HEK293 (cell line): ENCODE measurements at regions not wholly inside any gene's neighbourhood (a gene's known extent, or its start where the extent isn't known, plus 50 kb on each side); places are given as distances from the start of the nearest gene placed in this dataset.

ENCODE experiments used
- SALL2 ChIP-seq: fragments of 450-650 bp; formaldehyde crosslinking; IDR thresholded peaks from 2 replicates; pipeline ENCODE4 v1.5.0; 2017; ENCODE audit warnings: missing biosample characterization, mild to moderate bottlenecking, missing genetic modification characterization, borderline replicate concordance
- ZNF514 ChIP-seq: fragments of 450-650 bp; formaldehyde crosslinking; IDR thresholded peaks from 2 replicates; pipeline ENCODE4 v1.5.1; 2016; ENCODE audit warnings: missing biosample characterization, missing genetic modification characterization
- ZNF561 ChIP-seq: fragments of 450-650 bp; IDR thresholded peaks from 2 replicates; pipeline ENCODE4 v1.5.1; 2018; ENCODE audit warnings: missing biosample characterization, missing genetic modification characterization, borderline replicate concordance
- ZNF596 ChIP-seq: fragments of 450-650 bp; IDR thresholded peaks from 2 replicates; pipeline ENCODE4 v1.5.0; 2018; ENCODE audit warnings: missing biosample characterization, mild to moderate bottlenecking, missing genetic modification characterization, moderate library complexity
- ZNF623 ChIP-seq: fragments of 450-650 bp; formaldehyde crosslinking; IDR thresholded peaks from 2 replicates; pipeline ENCODE4 v1.5.1; 2016; ENCODE audit warnings: missing biosample characterization, missing genetic modification characterization
- ZNF768 ChIP-seq: fragments of 450-650 bp; formaldehyde crosslinking; IDR thresholded peaks from 2 replicates; pipeline ENCODE4 v1.5.1; 2018; ENCODE audit warnings: missing biosample characterization, mild to moderate bottlenecking, missing genetic modification characterization
- TF ChIP-seq, protein P1 (sequence below): fragments of 450-650 bp; formaldehyde crosslinking; IDR thresholded peaks from 2 replicates; pipeline ENCODE4 v1.5.1; 2016; ENCODE audit warnings: missing biosample characterization, missing genetic modification characterization

DNA sequence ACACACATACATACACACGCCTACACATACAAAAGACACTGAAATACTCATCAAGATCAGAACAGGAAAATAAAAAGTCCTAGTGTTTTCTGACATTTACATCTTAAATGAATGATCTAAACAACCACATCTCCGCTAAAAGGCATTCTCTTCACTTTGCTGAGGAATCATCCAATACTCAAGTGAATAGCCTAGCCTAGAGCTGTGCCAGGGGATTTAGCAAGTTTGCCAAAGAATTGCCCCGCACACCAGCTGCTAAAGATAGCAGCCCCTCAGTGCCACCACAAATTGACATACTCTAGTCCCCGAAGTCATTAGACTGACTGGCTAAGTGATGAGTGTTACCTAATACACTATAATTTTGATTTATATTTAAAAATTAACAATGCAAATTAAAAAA is 246.8 kb upstream of the POU3F2 start:
- TF ChIP-seq, protein P1, sequence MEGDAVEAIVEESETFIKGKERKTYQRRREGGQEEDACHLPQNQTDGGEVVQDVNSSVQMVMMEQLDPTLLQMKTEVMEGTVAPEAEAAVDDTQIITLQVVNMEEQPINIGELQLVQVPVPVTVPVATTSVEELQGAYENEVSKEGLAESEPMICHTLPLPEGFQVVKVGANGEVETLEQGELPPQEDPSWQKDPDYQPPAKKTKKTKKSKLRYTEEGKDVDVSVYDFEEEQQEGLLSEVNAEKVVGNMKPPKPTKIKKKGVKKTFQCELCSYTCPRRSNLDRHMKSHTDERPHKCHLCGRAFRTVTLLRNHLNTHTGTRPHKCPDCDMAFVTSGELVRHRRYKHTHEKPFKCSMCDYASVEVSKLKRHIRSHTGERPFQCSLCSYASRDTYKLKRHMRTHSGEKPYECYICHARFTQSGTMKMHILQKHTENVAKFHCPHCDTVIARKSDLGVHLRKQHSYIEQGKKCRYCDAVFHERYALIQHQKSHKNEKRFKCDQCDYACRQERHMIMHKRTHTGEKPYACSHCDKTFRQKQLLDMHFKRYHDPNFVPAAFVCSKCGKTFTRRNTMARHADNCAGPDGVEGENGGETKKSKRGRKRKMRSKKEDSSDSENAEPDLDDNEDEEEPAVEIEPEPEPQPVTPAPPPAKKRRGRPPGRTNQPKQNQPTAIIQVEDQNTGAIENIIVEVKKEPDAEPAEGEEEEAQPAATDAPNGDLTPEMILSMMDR (tag by site-specific recombination): no peak
- TF ChIP-seq SALL2 (tag by site-specific recombination): no peak
- TF ChIP-seq ZNF768 (tag by site-specific recombination): no peak
- no peak for TF ChIP-seq ZNF561 (tag by site-specific recombination)
- no peak for TF ChIP-seq ZNF596 (tag by site-specific recombination)
- no peak for TF ChIP-seq ZNF514 (tag by site-specific recombination)
- TF ChIP-seq ZNF623: no peak
